ENCODE measurements at regions not wholly inside any gene's neighbourhood (a gene's known extent, or its start where the extent isn't known, plus 50 kb on each side); places are given as distances from the start of the nearest gene placed in this dataset.

GRCh38 chrX:145936769-145937168 is 119.1 kb downstream of the SLITRK2 start:
- CTCF ChIA-PET: no interaction called here
- DNase-seq (ENCODE audit: extremely low spot score): no peak
- POLR2A ChIA-PET: no interaction called here
- no peak for TF ChIP-seq FOXA1 (IDR thresholded peaks at IDR 0.05)
- no peak for TF ChIP-seq TARDBP (IDR thresholded peaks at IDR 0.05)
- TF ChIP-seq FOXK2 (IDR thresholded peaks at IDR 0.05): no peak
- TF ChIP-seq SUZ12 (IDR thresholded peaks at IDR 0.05): no peak
- no peak for TF ChIP-seq BHLHE40 (IDR thresholded peaks at IDR 0.05; ENCODE audit: borderline replicate concordance)
- TF ChIP-seq ZNF384 (IDR thresholded peaks at IDR 0.05): no peak
- TF ChIP-seq PKNOX1 (IDR thresholded peaks at IDR 0.05): no peak
- TF ChIP-seq SP1 (IDR thresholded peaks at IDR 0.05): no peak
- no peak for TF ChIP-seq L3MBTL2 (conservative IDR thresholded peaks at IDR 0.05)
- no peak for TF ChIP-seq FOXM1 (IDR thresholded peaks at IDR 0.05; ENCODE audit: borderline replicate concordance)
- TF ChIP-seq ARNT (IDR thresholded peaks at IDR 0.05): no peak
- no peak for TF ChIP-seq LEF1 (IDR thresholded peaks at IDR 0.05; ENCODE audit: borderline replicate concordance)
- no peak for TF ChIP-seq NFRKB (IDR thresholded peaks at IDR 0.05)
- no peak for TF ChIP-seq CTBP1 (IDR thresholded peaks at IDR 0.05; ENCODE audit: borderline replicate concordance)

- CTCF ChIA-PET: no interaction called here
- POLR2A ChIA-PET: no interaction called here
- no peak for DNase-seq (ENCODE audit: extremely low spot score)
- TF ChIP-seq CTBP1 (IDR thresholded peaks at IDR 0.05; ENCODE audit: borderline replicate concordance): no peak
- TF ChIP-seq ARNT (IDR thresholded peaks at IDR 0.05): no peak
- no peak for TF ChIP-seq HDGF (IDR thresholded peaks at IDR 0.05; ENCODE audit: borderline replicate concordance)
- TF ChIP-seq PKNOX1 (IDR thresholded peaks at IDR 0.05): no peak
- TF ChIP-seq ELF4 (IDR thresholded peaks at IDR 0.05): no peak
Observed at GRCh38 chrX:145949056-145949455, 131.4 kb downstream of the SLITRK2 start.

- ChIA-PET CTCF (no interaction called here), POLR2A (no interaction called here)
- TF ChIP-seq PKNOX1 (IDR thresholded peaks at IDR 0.05) (no peak), ZNF384 (IDR thresholded peaks at IDR 0.05) (no peak), FOXA1 (IDR thresholded peaks at IDR 0.05) (no peak), LEF1 (IDR thresholded peaks at IDR 0.05; ENCODE audit: borderline replicate concordance) (no peak), CTBP1 (IDR thresholded peaks at IDR 0.05; ENCODE audit: borderline replicate concordance) (no peak), SP1 (IDR thresholded peaks at IDR 0.05) (no peak), TARDBP (IDR thresholded peaks at IDR 0.05) (no peak), ELF4 (IDR thresholded peaks at IDR 0.05) (no peak), ARNT (IDR thresholded peaks at IDR 0.05) (no peak), SUZ12 (IDR thresholded peaks at IDR 0.05) (no peak), L3MBTL2 (conservative IDR thresholded peaks at IDR 0.05) (no peak), FOXK2 (IDR thresholded peaks at IDR 0.05) (no peak), NFRKB (IDR thresholded peaks at IDR 0.05) (no peak), HDGF (IDR thresholded peaks at IDR 0.05; ENCODE audit: borderline replicate concordance) (no peak)
- DNase-seq (ENCODE audit: extremely low spot score): no peak
Observed at GRCh38 chrX:145953628-145954027, 136.0 kb downstream of the SLITRK2 start.

- TF ChIP-seq LEF1 (IDR thresholded peaks at IDR 0.05; ENCODE audit: borderline replicate concordance): no peak
- no peak for TF ChIP-seq ZNF384 (IDR thresholded peaks at IDR 0.05)
- TF ChIP-seq ARNT (IDR thresholded peaks at IDR 0.05): no peak
- TF ChIP-seq FOXM1 (IDR thresholded peaks at IDR 0.05; ENCODE audit: borderline replicate concordance): no peak
- no peak for TF ChIP-seq HDGF (IDR thresholded peaks at IDR 0.05; ENCODE audit: borderline replicate concordance)
- no peak for TF ChIP-seq PKNOX1 (IDR thresholded peaks at IDR 0.05)
- TF ChIP-seq L3MBTL2 (conservative IDR thresholded peaks at IDR 0.05): no peak
- TF ChIP-seq FOXA1 (IDR thresholded peaks at IDR 0.05): no peak
- no peak for TF ChIP-seq FOXK2 (IDR thresholded peaks at IDR 0.05)
- no peak for TF ChIP-seq SUZ12 (IDR thresholded peaks at IDR 0.05)
- no peak for TF ChIP-seq ELF4 (IDR thresholded peaks at IDR 0.05)
- no peak for TF ChIP-seq SP1 (IDR thresholded peaks at IDR 0.05)
- DNase-seq (ENCODE audit: extremely low spot score): no peak
- ChIA-PET POLR2A (no interaction called here), CTCF (no interaction called here)
Observed at GRCh38 chrX:145990051-145990450, 172.4 kb downstream of the SLITRK2 start.

GRCh38 chrX:146006637-146007036 is 189.0 kb downstream of the SLITRK2 start:
- CTCF ChIA-PET: no interaction called here
- no peak for DNase-seq (ENCODE audit: extremely low spot score)
- POLR2A ChIA-PET: no interaction called here
- TF ChIP-seq PKNOX1 (IDR thresholded peaks at IDR 0.05): no peak
- no peak for TF ChIP-seq ELF4 (IDR thresholded peaks at IDR 0.05)
- no peak for TF ChIP-seq ARNT (IDR thresholded peaks at IDR 0.05)
- TF ChIP-seq FOXM1 (IDR thresholded peaks at IDR 0.05; ENCODE audit: borderline replicate concordance): no peak

GRCh38 chrX:146036000-146036399 is 218.4 kb downstream of the SLITRK2 start:
- no peak for DNase-seq (ENCODE audit: extremely low spot score)
- CTCF ChIA-PET: no interaction called here
- POLR2A ChIA-PET: no interaction called here
- TF ChIP-seq SP1 (IDR thresholded peaks at IDR 0.05) (no peak), FOXM1 (IDR thresholded peaks at IDR 0.05; ENCODE audit: borderline replicate concordance) (no peak), TARDBP (IDR thresholded peaks at IDR 0.05) (no peak), ZNF384 (IDR thresholded peaks at IDR 0.05) (no peak), LEF1 (IDR thresholded peaks at IDR 0.05; ENCODE audit: borderline replicate concordance) (no peak), HDGF (IDR thresholded peaks at IDR 0.05; ENCODE audit: borderline replicate concordance) (no peak), L3MBTL2 (conservative IDR thresholded peaks at IDR 0.05) (no peak), ELF4 (IDR thresholded peaks at IDR 0.05) (no peak), CTBP1 (IDR thresholded peaks at IDR 0.05; ENCODE audit: borderline replicate concordance) (no peak), ARNT (IDR thresholded peaks at IDR 0.05) (no peak), FOXK2 (IDR thresholded peaks at IDR 0.05) (no peak), FOXA1 (IDR thresholded peaks at IDR 0.05) (no peak), SUZ12 (IDR thresholded peaks at IDR 0.05) (no peak), BHLHE40 (IDR thresholded peaks at IDR 0.05; ENCODE audit: borderline replicate concordance) (no peak), NFRKB (IDR thresholded peaks at IDR 0.05) (no peak), PKNOX1 (IDR thresholded peaks at IDR 0.05) (no peak)
